T follicular helper cell (primary cell): ENCODE measurements at regions not wholly inside any gene's neighbourhood (a gene's known extent, or its start where the extent isn't known, plus 50 kb on each side); places are given as distances from the start of the nearest gene placed in this dataset.

ENCODE experiments used
- DNase-seq: peaks from one replicate; pipeline ENCODE4 v3.0.0-alpha.2; 2020; ENCODE audit warnings: low read depth

- no peak for DNase-seq
Observed at GRCh38 chr13:111558700-111559088, 238.3 kb downstream of the TEX29 start.

GRCh38 chr13:111559612-111560403, 239.4 kb downstream of the TEX29 start:
- no peak for DNase-seq

GRCh38 chr13:111561091-111561781, 240.8 kb downstream of the TEX29 start:
- DNase-seq, result no peak

GRCh38 chr13:111562716-111563115, 242.3 kb downstream of the TEX29 start:
- no peak for DNase-seq

GRCh38 chr13:111564606-111565005, 244.2 kb downstream of the TEX29 start:
- DNase-seq, result no peak

GRCh38 chr13:111565400-111565799, 245.0 kb downstream of the TEX29 start:
- no peak for DNase-seq

GRCh38 chr13:111566567-111566966, 246.1 kb downstream of the TEX29 start:
- no peak for DNase-seq

- no peak for DNase-seq
Observed at GRCh38 chr13:111567637-111568036, 247.2 kb downstream of the TEX29 start.

- DNase-seq, result no peak
Observed at GRCh38 chr13:111568290-111568689, 247.8 kb downstream of the TEX29 start.

- no peak for DNase-seq
Observed at GRCh38 chr13:111570911-111571310, 250.5 kb downstream of the TEX29 start.

GRCh38 chr13:111572956-111573761, 252.7 kb downstream of the TEX29 start:
- no peak for DNase-seq

- DNase-seq, result no peak
Observed at GRCh38 chr13:111573801-111574200, 253.4 kb downstream of the TEX29 start.

GRCh38 chr13:111575276-111575675, 254.8 kb downstream of the TEX29 start:
- no peak for DNase-seq

GRCh38 chr13:111575719-111576118, 255.3 kb downstream of the TEX29 start:
- no peak for DNase-seq

GRCh38 chr13:111577208-111577828, 256.9 kb downstream of the TEX29 start:
- DNase-seq, result no peak

GRCh38 chr13:111577956-111578605, 257.6 kb downstream of the TEX29 start:
- no peak for DNase-seq

GRCh38 chr13:111584101-111584672, 263.7 kb downstream of the TEX29 start:
- no peak for DNase-seq

GRCh38 chr13:111584870-111585269, 264.4 kb downstream of the TEX29 start:
- no peak for DNase-seq

GRCh38 chr13:111586291-111586690, 265.8 kb downstream of the TEX29 start:
- DNase-seq, result no peak

- no peak for DNase-seq
Observed at GRCh38 chr13:111587249-111587648, 266.8 kb downstream of the TEX29 start.

- no peak for DNase-seq
Observed at GRCh38 chr13:111589321-111589720, 268.9 kb downstream of the TEX29 start.
